ENCODE measurements at regions not wholly inside any gene's neighbourhood (a gene's known extent, or its start where the extent isn't known, plus 50 kb on each side); places are given as distances from the start of the nearest gene placed in this dataset.

- H3K27ac ChIP-seq (ENCODE audit: insufficient read depth, low read length): no peak overlapping the region
- H2AK5ac ChIP-seq (ENCODE audit: low read depth, low read length): no peak overlapping the region
- H4K91ac ChIP-seq (ENCODE audit: insufficient read depth, low read depth, low read length): no peak overlapping the region
Observed at GRCh38 chr15:87569581-87569980, 687.0 kb downstream of the NTRK3 start.

More at GRCh38 chr15:87569581-87569980, 687.0 kb downstream of the NTRK3 start:
- Histone ChIP-seq H3K56ac (ENCODE audit: extremely low read depth, insufficient read depth, low read length) (no peak overlapping the region), H2BK20ac (ENCODE audit: low read depth, low read length) (no peak overlapping the region), H3K27me3 (ENCODE audit: control insufficient read depth, insufficient read depth, low read length) (no peaks in the 10 kb centered on the region), H3K36me3 (ENCODE audit: control insufficient read depth, insufficient read depth, low read length) (no peaks in the 10 kb centered on the region), H2BK15ac (ENCODE audit: low read depth, low read length) (no peak overlapping the region), H3K4me1 (ENCODE audit: control insufficient read depth, insufficient read depth, low read length) (no peaks in the 10 kb centered on the region), H3K9me3 (ENCODE audit: control insufficient read depth, insufficient read depth, low read length) (peaks cover 10% of the 10 kb centered on the region), H3K18ac (ENCODE audit: low read depth, low read length) (no peak overlapping the region), H3K9me1 (ENCODE audit: insufficient read depth, low read length) (no peaks in the 10 kb centered on the region), H4K8ac (ENCODE audit: low read depth in 2 of 2, low read length in 2 of 2) (no peak overlapping the region), H3K4ac (ENCODE audit: low read depth, low read length) (no peak overlapping the region), H3K4me3 (ENCODE audit: insufficient read depth, low read depth, low read length) (no peak overlapping the region), H4K20me1 (ENCODE audit: insufficient read depth, low read length) (no peaks in the 10 kb centered on the region), H3K4me2 (ENCODE audit: low read depth, low read length) (no peak overlapping the region), H4K5ac (ENCODE audit: low read depth, low read length) (no peak overlapping the region), H3K79me1 (ENCODE audit: low read depth in 1 of 2, low read length in 2 of 2) (no peaks in the 10 kb centered on the region), H2AFZ (replicated peaks; ENCODE audit: low read length, poor library complexity) (no peak overlapping the region), H3K9ac (ENCODE audit: low read depth, low read length) (no peak overlapping the region), H3K14ac (replicated peaks; ENCODE audit: low read depth, low read length) (no peak overlapping the region), H2BK5ac (ENCODE audit: low read depth, low read length, poor library complexity, severe bottlenecking) (no peak overlapping the region), H2AK9ac (replicated peaks; ENCODE audit: low read depth, low read length, poor library complexity) (no peak overlapping the region), H2BK120ac (ENCODE audit: low read depth, low read length) (no peak overlapping the region), H3K23ac (ENCODE audit: low read depth, low read length) (no peak overlapping the region)
- TF ChIP-seq USF2 (IDR thresholded peaks at IDR 0.05; ENCODE audit: low read depth, low read length): no peak
- TF ChIP-seq CEBPB (IDR thresholded peaks at IDR 0.05; ENCODE audit: low read depth, low read length): no peak
- DNase-seq: no peak
- in situ Hi-C loops (cut with MboI; ENCODE audit: low sequenced_read_pairs) (no loop called here), intact Hi-C loops (cut with micrococcal nuclease) (no loop called here), dilution Hi-C loops (cut with HindIII; ENCODE audit: low sequenced_read_pairs, unreplicated experiment) (no loop called here)
- WGBS, 2 experiments (ENCODE audit: extremely low coverage in 2 of 2, insufficient read length in 1 of 2): no CpG with 5 or more reads among the region's 3 CpGs
- CTCF ChIA-PET: no interaction called here
- BruUV-seq (replicated peaks): no TSS peak
- POLR2A ChIA-PET (ENCODE audit: unreplicated experiment): no interaction called here
- ATAC-seq (ENCODE audit: low read depth): no peak
